HCT116 (cell line): ENCODE measurements at regions not wholly inside any gene's neighbourhood (a gene's known extent, or its start where the extent isn't known, plus 50 kb on each side); places are given as distances from the start of the nearest gene placed in this dataset.

ENCODE experiments used
- ATAC-seq: fragments of 200-7000 bp; cut with Tn5 transposase; 2 replicates; pipeline ENCODE4 v1.9.1; 2020; ENCODE audit warnings: mild to moderate bottlenecking, moderate library complexity
- BruUV-seq: library from RNA; stranded (reverse); fragments of 400-500 nt; replicated peaks from 2 replicates; lab custom pipeline; 2021; lab: Mats Ljungman, UMichigan
- CTCF ChIA-PET: fragments of 300-600 bp; sonication (Branson Sonifier 250); formaldehyde crosslinking; loops from one replicate; lab custom pipeline; 2021; ENCODE audit warnings: antibody characterized with exemption; lab: Charles Lee
- POLR2A ChIA-PET: fragments of 300-600, 350-600 bp; sonication (Branson Sonifier 250); formaldehyde crosslinking; loops from one replicate; lab custom pipeline; 2021; ENCODE audit warnings: antibody characterized with exemption; lab: Charles Lee
- RAD21 ChIA-PET, 2 experiments: fragments of 300-600 bp; sonication (Branson Sonifier 250); formaldehyde crosslinking; loops; one replicate each; lab custom pipeline; 2023; ENCODE audit warnings: low total read pairs in 2 of 2; ENCODE audit not compliant: uncharacterized antibody in 2 of 2, unreplicated experiment in 2 of 2, low non-redundant PET in 1 of 2; lab: Charles Lee
- DNase-seq: peaks from one replicate; pipeline ENCODE4 v3.0.0-alpha.2; 2010; ENCODE audit warnings: low read depth, low spot score
- H2AFZ ChIP-seq: fragments of 200-600 bp; shearing (Covaris generic), sonication (generic); 2 replicates; pipeline ENCODE4 v1.6.1; 2017; ENCODE audit warnings: low read depth, mixed run types, mixed read lengths, antibody characterized with exemption, low read length; ENCODE audit not compliant: poor library complexity, severe bottlenecking
- H3K27ac ChIP-seq: 2 replicates; pipeline ENCODE4 v1.5.1; 2012; ENCODE audit warnings: low read depth, low read length
- H3K27me3 ChIP-seq: fragments of 200-600 bp; sonication (generic); 2 replicates; pipeline ENCODE4 v1.6.1; 2016; ENCODE audit warnings: mixed run types, low read length, mixed read lengths; ENCODE audit not compliant: insufficient read depth
- H3K36me3 ChIP-seq, 2 experiments: fragments of 200-500 bp in 1 of 2; fragments of 200-600 bp in 1 of 2; sonication (Bioruptor generic) in 1 of 2; sonication (generic) in 1 of 2; 2 replicates each; pipeline versions ENCODE4 v1.5.1 to v1.6.1; 2014 to 2016; ENCODE audit warnings: low read length in 2 of 2, inconsistent platforms in 1 of 2, mixed read lengths in 1 of 2, mixed run types in 1 of 2; ENCODE audit not compliant: insufficient read depth in 2 of 2, control insufficient read depth in 1 of 2
- H3K4me1 ChIP-seq, 2 experiments: fragments of 200-600 bp in 1 of 2; sonication (generic) in 1 of 2; 2 replicates each; pipeline versions ENCODE4 v1.5.1 to v1.6.1; 2012 to 2017; ENCODE audit warnings: low read length in 2 of 2, inconsistent platforms in 1 of 2, mild to moderate bottlenecking in 1 of 2, mixed read lengths in 1 of 2, mixed run types in 1 of 2, moderate library complexity in 1 of 2; ENCODE audit not compliant: insufficient read depth in 2 of 2, control insufficient read depth in 1 of 2
- H3K4me2 ChIP-seq: fragments of 200-600 bp; sonication (generic); 2 replicates; pipeline ENCODE4 v1.6.1; 2017; ENCODE audit warnings: mixed run types, low read length, mixed read lengths
- H3K4me3 ChIP-seq, 2 experiments: fragments of 200-600 bp in 1 of 2; sonication (generic) in 1 of 2; replicated peaks in 1 of 2; 2 replicates each; pipeline ENCODE4 v1.5.1; 2011 to 2016; ENCODE audit warnings: low read length in 2 of 2, control low read depth in 1 of 2, low read depth in 1 of 2, mild to moderate bottlenecking in 1 of 2, mixed read lengths in 1 of 2, mixed run types in 1 of 2
- H3K79me2 ChIP-seq: fragments of 200-600 bp; sonication (generic); 2 replicates; pipeline ENCODE4 v1.6.1; 2017; ENCODE audit warnings: mild to moderate bottlenecking, mixed run types, low read length, moderate library complexity, mixed read lengths; ENCODE audit not compliant: insufficient read depth
- H3K9ac ChIP-seq: fragments of 200-600 bp; sonication (generic); 2 replicates; pipeline ENCODE4 v1.6.1; 2016; ENCODE audit warnings: low read length, mixed read lengths
- H3K9me2 ChIP-seq: fragments of 200-600 bp; sonication (generic), shearing (Covaris generic); 2 replicates; pipeline ENCODE4 v1.6.1; 2017; ENCODE audit warnings: mixed run types, mild to moderate bottlenecking, moderate library complexity; ENCODE audit not compliant: insufficient read depth
- H3K9me3 ChIP-seq, 2 experiments: fragments of 200-500 bp in 1 of 2; fragments of 200-600 bp in 1 of 2; sonication (Bioruptor generic) in 1 of 2; sonication (generic) in 1 of 2; 2 replicates each; pipeline ENCODE4 v1.6.1; 2014 to 2017; ENCODE audit warnings: low read length in 2 of 2, mixed read lengths in 2 of 2, inconsistent platforms in 1 of 2, low read depth in 1 of 2, mild to moderate bottlenecking in 1 of 2, mixed run types in 1 of 2, moderate library complexity in 1 of 2; ENCODE audit not compliant: control insufficient read depth in 1 of 2, insufficient read depth in 1 of 2
- H4K20me1 ChIP-seq: fragments of 200-600 bp; sonication (generic), shearing (Covaris generic); 2 replicates; pipeline ENCODE4 v1.6.1; 2017; ENCODE audit warnings: mixed run types, mild to moderate bottlenecking, moderate library complexity; ENCODE audit not compliant: insufficient read depth
- ATF3 ChIP-seq: IDR thresholded peaks from 2 replicates; pipeline ENCODE4 v1.6.1; 2012
- CBX3 ChIP-seq: IDR thresholded peaks from 2 replicates; pipeline ENCODE4 v1.6.1; 2012; ENCODE audit warnings: low read depth
- EGR1 ChIP-seq: IDR thresholded peaks from 2 replicates; pipeline ENCODE4 v1.6.1; 2012; ENCODE audit warnings: low read depth
- ELF1 ChIP-seq: IDR thresholded peaks from 2 replicates; pipeline ENCODE4 v1.6.1; 2012; ENCODE audit warnings: low read depth, borderline replicate concordance
- EZH2 ChIP-seq: fragments of 200-600 bp; sonication (generic); IDR thresholded peaks from 2 replicates; pipeline ENCODE4 v1.6.1; 2017; ENCODE audit warnings: antibody characterized with exemption, mixed run types
- EZH2phosphoT487 ChIP-seq: fragments of 200-600 bp; IDR thresholded peaks from 2 replicates; pipeline ENCODE4 v1.6.1; 2018; ENCODE audit warnings: antibody characterized with exemption, borderline replicate concordance
- FOSL1 ChIP-seq: IDR thresholded peaks from 2 replicates; pipeline ENCODE4 v1.6.1; 2012; ENCODE audit warnings: low read depth
- JUND ChIP-seq: IDR thresholded peaks from 2 replicates; pipeline ENCODE4 v1.6.1; 2012
- POLR2A ChIP-seq: IDR thresholded peaks from 2 replicates; pipeline ENCODE4 v1.7.0; 2011; ENCODE audit warnings: borderline replicate concordance; ENCODE audit not compliant: insufficient read depth, insufficient read length; ENCODE audit errors: extremely low read depth
- POLR2AphosphoS5 ChIP-seq: IDR thresholded peaks from 2 replicates; pipeline ENCODE4 v1.6.1; 2011; ENCODE audit warnings: mild to moderate bottlenecking, low read depth, low read length, moderate library complexity
- SIN3A ChIP-seq: IDR thresholded peaks from 2 replicates; pipeline ENCODE4 v1.6.1; 2012; ENCODE audit warnings: low read depth
- SP1 ChIP-seq: IDR thresholded peaks from 2 replicates; pipeline ENCODE4 v1.6.1; 2012; ENCODE audit warnings: low read depth
- SRF ChIP-seq: IDR thresholded peaks from 2 replicates; pipeline ENCODE4 v1.6.1; 2012; ENCODE audit warnings: low read depth
- TCF7L2 ChIP-seq: IDR thresholded peaks from 2 replicates; pipeline ENCODE4 v1.7.0; 2011; ENCODE audit warnings: borderline replicate concordance, inconsistent platforms; ENCODE audit not compliant: insufficient read depth, insufficient read length; ENCODE audit errors: extremely low read depth
- ZBTB33 ChIP-seq: IDR thresholded peaks from 2 replicates; pipeline ENCODE4 v1.6.1; 2011; ENCODE audit warnings: mild to moderate bottlenecking, low read length, moderate library complexity; ENCODE audit not compliant: insufficient replicate concordance; ENCODE audit errors: extremely low read depth
- ZFX ChIP-seq: fragments of 450-650 bp; IDR thresholded peaks from 2 replicates; pipeline ENCODE4 v1.6.1; 2017
- ZNF274 ChIP-seq: fragments of 200-500 bp; sonication (Bioruptor generic); IDR thresholded peaks from 2 replicates; pipeline ENCODE4 v1.6.1; 2014; ENCODE audit warnings: mild to moderate bottlenecking, low read depth, low read length, inconsistent platforms
- intact Hi-C: fragments of 100-400 bp; cut with micrococcal nuclease; formaldehyde crosslinking; loops from 2 replicates; pipeline ENCODE4 v1.10.0; 2022

GRCh38 chr1:87927391-87928280 is 599.0 kb downstream of the LMO4 start:
- no peaks in the 10 kb centered on the region for H3K36me3 ChIP-seq
- no peak for DNase-seq
- ATAC-seq, result no peak
- no peaks in the 10 kb centered on the region for H3K79me2 ChIP-seq
- no peaks in the 10 kb centered on the region for H3K9me2 ChIP-seq
- no peaks in the 10 kb centered on the region for H3K27me3 ChIP-seq
- TF ChIP-seq ELF1, result no peak
- no peak for TF ChIP-seq ZFX
- TF ChIP-seq ZBTB33, result no peak
- TF ChIP-seq EZH2, result no peak
- no peak for TF ChIP-seq TCF7L2
- no peak for TF ChIP-seq EGR1
- no peak for TF ChIP-seq JUND
- H3K4me2 ChIP-seq, result no peak overlapping the region
- intact Hi-C loops, result no loop called here
- ChIA-PET CTCF (no interaction called here), POLR2A (no interaction called here), RAD21 (no interaction called here)
- H3K4me3 ChIP-seq, result no peak overlapping the region
- no peak overlapping the region for H3K9ac ChIP-seq
- no peaks in the 10 kb centered on the region for H3K4me1 ChIP-seq
- H2AFZ ChIP-seq, result no peak overlapping the region
- H4K20me1 ChIP-seq, result no peaks in the 10 kb centered on the region
- H3K27ac ChIP-seq, result no peak overlapping the region
- no peaks in the 10 kb centered on the region for H3K9me3 ChIP-seq
- no TSS peak for BruUV-seq

GRCh38 chr1:87928623-87929022 is 599.9 kb downstream of the LMO4 start:
- POLR2A ChIA-PET, result no interaction called here
- no peak for ATAC-seq
- Histone ChIP-seq H3K79me2 (no peaks in the 10 kb centered on the region), H3K4me2 (no peak overlapping the region), H3K4me3 (no peak overlapping the region), H3K27me3 (no peaks in the 10 kb centered on the region), H3K36me3 (no peaks in the 10 kb centered on the region), H4K20me1 (no peaks in the 10 kb centered on the region), H3K4me1 (no peaks in the 10 kb centered on the region), H3K9ac (no peak overlapping the region), H3K9me2 (no peaks in the 10 kb centered on the region), H3K9me3 (no peaks in the 10 kb centered on the region), H3K27ac (no peak overlapping the region), H2AFZ (no peak overlapping the region)
- RAD21 ChIA-PET, result no interaction called here
- intact Hi-C loops, result no loop called here
- no TSS peak for BruUV-seq
- CTCF ChIA-PET, result no interaction called here
- no peak for DNase-seq
- TF ChIP-seq SIN3A, result no peak
- no peak for TF ChIP-seq SP1
- TF ChIP-seq ELF1, result no peak
- no peak for TF ChIP-seq POLR2AphosphoS5
- no peak for TF ChIP-seq ZFX
- TF ChIP-seq EGR1, result no peak
- no peak for TF ChIP-seq ZNF274
- no peak for TF ChIP-seq ATF3
- no peak for TF ChIP-seq ZBTB33
- no peak for TF ChIP-seq POLR2A
- no peak for TF ChIP-seq CBX3
- no peak for TF ChIP-seq SRF
- no peak for TF ChIP-seq EZH2phosphoT487
- TF ChIP-seq FOSL1, result no peak
